Uterus (tissue), 3 donors: ENCODE measurements at regions not wholly inside any gene's neighbourhood (a gene's known extent, or its start where the extent isn't known, plus 50 kb on each side); places are given as distances from the start of the nearest gene placed in this dataset.

Experiments
- DNase-seq, 2 donors: peaks; one replicate each; pipeline ENCODE4 v3.0.0-alpha.2; 2019 to 2020
- H3K27ac ChIP-seq, 2 donors: fragments of 200-600 bp; sonication (generic); 1 replicate in 1 of 2; 2 replicates in 1 of 2; pipeline ENCODE4 v1.5.1; 2016 to 2018
- H3K27me3 ChIP-seq, 2 donors: fragments of 200-600 bp; sonication (generic); one replicate each; pipeline ENCODE4 v1.5.1; 2018 to 2019; ENCODE audit warnings: control low read depth in 1 of 2
- H3K36me3 ChIP-seq, 2 donors: fragments of 200-600 bp; sonication (generic); one replicate each; pipeline ENCODE4 v1.5.1; 2019; ENCODE audit warnings: control low read depth in 1 of 2
- H3K4me1 ChIP-seq, 2 donors: fragments of 200-600 bp; sonication (generic); one replicate each; pipeline ENCODE4 v1.5.1; 2018 to 2019; ENCODE audit warnings: control low read depth in 1 of 2
- H3K4me3 ChIP-seq, 2 donors: fragments of 200-600 bp; sonication (generic); 1 replicate in 1 of 2; 2 replicates in 1 of 2; pipeline ENCODE4 v1.5.1; 2018 to 2019; ENCODE audit warnings: mild to moderate bottlenecking in 1 of 2
- H3K9me3 ChIP-seq, 2 donors: fragments of 200-600 bp; sonication (generic); one replicate each; pipeline ENCODE4 v1.5.1; 2019; ENCODE audit warnings: control low read depth in 1 of 2
- CTCF ChIP-seq, 4 experiments: fragments of 200-600 bp in 2 of 4; fragments of 450-650 bp in 2 of 4; sonication (generic) in 2 of 4; IDR thresholded peaks; one replicate each; pipeline ENCODE4 v1.5.1; 2016 to 2019; ENCODE audit warnings: antibody characterized with exemption in 4 of 4, mild to moderate bottlenecking in 2 of 4, moderate library complexity in 1 of 4
- POLR2A ChIP-seq, 2 donors: fragments of 450-650 bp; IDR thresholded peaks; one replicate each; pipeline ENCODE4 v1.6.1; 2016; ENCODE audit warnings: antibody characterized with exemption in 2 of 2, mild to moderate bottlenecking in 1 of 2, moderate library complexity in 1 of 2
- intact Hi-C: fragments of 100-400 bp; cut with DNase I; formaldehyde crosslinking; loops from one replicate; pipeline ENCODE4 v1.15.1; 2023; ENCODE audit warnings: low total_unique reads
- donor health status: DM: yes; HTN: yes; CAD: no.

GRCh38 chr18:9038277-9038871 is 64.1 kb upstream of the NDUFV2 start:
- H3K9me3 ChIP-seq, result no peaks in the 10 kb centered on the region
- no peak for TF ChIP-seq POLR2A (IDR thresholded peaks at IDR 0.05)
- no peak for TF ChIP-seq CTCF (IDR thresholded peaks at IDR 0.05)
- no peak overlapping the region for H3K4me3 ChIP-seq
- H3K4me1 ChIP-seq, result no peaks in the 10 kb centered on the region
- no peak overlapping the region for H3K27ac ChIP-seq
- no peaks in the 10 kb centered on the region for H3K36me3 ChIP-seq
- no peak for DNase-seq
- H3K27me3 ChIP-seq, result no peaks in the 10 kb centered on the region
- intact Hi-C loops, result no loop called here

GRCh38 chr18:9039441-9040071 is 62.9 kb upstream of the NDUFV2 start:
- Histone ChIP-seq H3K27ac (no peak overlapping the region), H3K36me3 (no peaks in the 10 kb centered on the region), H3K27me3 (no peaks in the 10 kb centered on the region), H3K4me1 (no peaks in the 10 kb centered on the region), H3K9me3 (no peaks in the 10 kb centered on the region), H3K4me3 (no peak overlapping the region)
- intact Hi-C loops, result no loop called here
- no peak for TF ChIP-seq POLR2A (IDR thresholded peaks at IDR 0.05)
- TF ChIP-seq CTCF (IDR thresholded peaks at IDR 0.05), result no peak
- no peak for DNase-seq

- H3K36me3 ChIP-seq, result no peaks in the 10 kb centered on the region
- H3K4me3 ChIP-seq, result no peak overlapping the region
- no peak overlapping the region for H3K27ac ChIP-seq
- intact Hi-C loops, result no loop called here
- no peaks in the 10 kb centered on the region for H3K4me1 ChIP-seq
- no peak for DNase-seq
- H3K27me3 ChIP-seq, result no peaks in the 10 kb centered on the region
- TF ChIP-seq POLR2A (IDR thresholded peaks at IDR 0.05), result no peak
- TF ChIP-seq CTCF (IDR thresholded peaks at IDR 0.05), result no peak
- H3K9me3 ChIP-seq, result no peaks in the 10 kb centered on the region
These were observed 59.6 kb upstream of the NDUFV2 start for GRCh38 chr18:9042766-9043481.

- no peak overlapping the region for H3K4me3 ChIP-seq
- H3K4me1 ChIP-seq, result no peaks in the 10 kb centered on the region
- H3K36me3 ChIP-seq, result no peaks in the 10 kb centered on the region
- TF ChIP-seq POLR2A (IDR thresholded peaks at IDR 0.05), result no peak
- no peak for TF ChIP-seq CTCF (IDR thresholded peaks at IDR 0.05)
- intact Hi-C loops, result no loop called here
- no peaks in the 10 kb centered on the region for H3K9me3 ChIP-seq
- H3K27me3 ChIP-seq, result no peaks in the 10 kb centered on the region
- H3K27ac ChIP-seq, result no peak overlapping the region
- no peak for DNase-seq
These were observed 58.9 kb upstream of the NDUFV2 start for GRCh38 chr18:9043581-9043980.

GRCh38 chr18:9047715-9048114 is 54.8 kb upstream of the NDUFV2 start:
- Histone ChIP-seq H3K4me3 (no peak overlapping the region), H3K27me3 (no peaks in the 10 kb centered on the region), H3K9me3 (no peaks in the 10 kb centered on the region), H3K36me3 (no peaks in the 10 kb centered on the region), H3K27ac (no peak overlapping the region), H3K4me1 (no peaks in the 10 kb centered on the region)
- intact Hi-C loops, result no loop called here
- no peak for DNase-seq
- TF ChIP-seq POLR2A (IDR thresholded peaks at IDR 0.05) (no peak), CTCF (IDR thresholded peaks at IDR 0.05) (no peak)
